NCI-H146 (cell line): ENCODE measurements at regions not wholly inside any gene's neighbourhood (a gene's known extent, or its start where the extent isn't known, plus 50 kb on each side); places are given as distances from the start of the nearest gene placed in this dataset.

ENCODE experiments used
- DNase-seq: peaks from one replicate; lab custom pipeline; 2025; lab: John Stamatoyannopoulos, UW

- DNase-seq: no peak
Measured at GRCh38 chr9:109950710-109951443, 170.9 kb downstream of the PALM2AKAP2 start.

- DNase-seq: no peak
Measured at GRCh38 chr9:109953300-109953699, 173.3 kb downstream of the PALM2AKAP2 start.

DNA sequence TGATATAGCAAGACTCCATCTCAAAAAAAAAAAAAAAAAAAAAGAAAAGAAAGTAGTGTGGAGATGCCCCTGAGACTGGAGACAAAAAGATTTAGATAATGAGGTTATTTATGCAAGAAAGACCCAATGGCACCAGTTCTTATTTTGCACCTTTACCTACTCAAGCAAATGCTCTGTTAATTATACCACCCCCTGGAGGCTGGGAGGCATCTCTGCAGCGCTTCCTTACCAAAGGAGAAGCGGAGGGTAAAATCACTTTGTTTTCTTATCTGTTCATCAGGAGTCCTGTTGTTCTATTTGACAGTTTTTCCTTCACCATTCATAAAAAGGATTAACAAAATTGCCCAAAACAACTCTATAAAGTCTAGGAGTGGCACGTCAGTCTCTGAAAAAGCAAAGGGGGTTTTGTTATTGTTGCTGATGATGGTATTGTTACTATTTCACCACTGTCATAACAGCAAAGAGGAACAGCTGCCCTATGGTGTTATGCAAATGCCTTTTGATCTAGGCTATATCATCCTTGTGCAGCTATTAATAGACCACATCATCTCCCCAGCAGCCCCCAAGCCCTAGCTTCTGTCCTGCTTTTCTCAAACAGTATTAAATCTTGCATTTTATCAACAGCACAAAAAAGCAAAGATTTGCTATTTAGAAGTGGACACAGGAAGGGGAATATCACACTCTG lies 174.0 kb downstream of the PALM2AKAP2 start:
- no peak for DNase-seq

DNA sequence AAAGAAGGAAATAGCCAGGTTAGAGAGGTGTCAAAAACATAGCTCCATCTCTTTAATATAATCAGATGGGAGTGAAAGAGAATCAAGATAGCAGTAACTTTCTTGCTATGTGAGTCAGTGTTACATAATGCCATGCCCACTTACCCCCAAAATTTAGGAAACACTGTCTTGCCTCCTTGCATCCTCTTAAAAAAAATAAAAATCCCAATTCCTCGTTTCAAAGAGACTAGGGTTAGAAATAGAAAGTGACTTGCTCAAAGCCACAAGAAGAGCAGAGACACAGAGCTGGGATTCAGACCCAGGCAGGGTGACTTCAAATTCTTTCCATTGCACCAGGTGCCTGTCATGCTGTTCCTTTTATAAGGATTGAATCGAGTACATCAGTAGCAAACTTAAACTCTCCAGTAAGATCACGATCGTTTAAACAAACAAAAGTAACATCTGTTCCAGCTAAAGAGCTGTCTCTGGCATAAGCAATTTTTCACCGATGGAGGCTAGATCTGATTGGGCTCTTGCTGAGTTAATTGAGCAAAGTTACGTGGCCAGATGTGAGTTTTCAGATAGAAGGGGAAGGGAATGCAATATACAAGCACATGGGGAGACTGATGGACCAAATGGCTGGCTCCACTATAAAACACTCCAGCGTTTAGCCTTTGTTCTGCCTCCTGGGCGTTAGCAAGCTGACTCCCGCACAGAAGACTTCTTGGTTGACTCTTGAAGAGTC lies 176.9 kb downstream of the PALM2AKAP2 start:
- peak; percentile 5 for DNase-seq

DNA sequence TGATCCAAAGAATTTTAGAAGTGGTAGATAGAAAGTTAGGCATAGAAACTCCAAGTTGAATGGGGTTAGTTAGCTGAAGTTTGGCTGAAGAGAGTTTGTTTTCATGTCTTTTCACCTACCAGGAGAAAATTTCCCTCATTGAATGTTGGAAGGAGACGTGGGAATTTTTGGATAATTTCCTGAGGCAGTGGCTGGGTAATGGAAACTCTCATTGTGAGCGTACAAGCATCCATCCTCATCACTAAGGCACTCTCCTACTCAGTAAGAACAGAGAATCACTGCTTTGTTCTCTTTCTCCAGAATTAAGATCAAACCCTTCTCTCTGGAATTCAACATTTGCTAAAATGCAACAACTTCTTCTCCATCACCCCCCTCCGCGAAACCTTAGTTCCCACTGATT lies 179.7 kb downstream of the PALM2AKAP2 start:
- no peak for DNase-seq

- no peak for DNase-seq
Measured at GRCh38 chr9:109961626-109962025, 181.6 kb downstream of the PALM2AKAP2 start.

DNA sequence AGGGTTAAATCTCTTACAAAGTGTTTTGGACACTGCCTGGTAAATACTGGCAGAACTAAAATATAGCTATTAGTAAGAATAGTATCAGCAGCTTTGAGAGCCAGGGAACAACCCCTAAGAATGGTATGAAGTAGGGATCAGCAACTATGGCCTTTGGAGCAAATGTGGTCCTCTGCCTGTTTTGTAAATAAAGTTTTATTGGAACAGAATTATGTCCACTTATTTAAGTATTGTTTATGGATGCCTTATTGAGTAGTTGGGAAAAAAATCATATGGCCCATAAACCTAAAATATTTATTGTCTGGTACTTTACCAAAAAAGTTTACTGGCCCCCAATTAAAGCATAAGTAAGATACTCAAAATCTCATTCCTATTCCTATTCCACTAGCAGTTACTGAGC lies 182.2 kb downstream of the PALM2AKAP2 start:
- no peak for DNase-seq

DNA sequence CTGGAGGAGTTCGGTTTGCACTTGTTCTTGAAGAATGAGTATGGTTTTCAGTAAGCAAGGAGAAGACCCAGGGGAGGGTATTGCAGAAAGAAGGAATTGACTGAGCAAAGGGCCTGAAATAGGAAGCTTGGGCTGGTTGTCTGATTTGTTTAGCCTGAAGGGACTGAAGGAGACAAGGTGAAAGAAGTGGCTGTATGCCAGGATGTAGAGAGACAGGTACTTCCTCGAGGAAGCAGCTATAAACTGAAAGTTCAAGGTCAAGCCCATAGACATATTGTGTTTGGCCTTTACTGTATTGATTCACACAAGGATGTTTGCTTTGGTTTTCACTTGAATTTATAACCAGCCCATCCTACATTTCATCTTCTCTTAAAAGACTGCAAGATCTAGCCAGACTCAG lies 183.1 kb downstream of the PALM2AKAP2 start:
- DNase-seq: no peak

DNA sequence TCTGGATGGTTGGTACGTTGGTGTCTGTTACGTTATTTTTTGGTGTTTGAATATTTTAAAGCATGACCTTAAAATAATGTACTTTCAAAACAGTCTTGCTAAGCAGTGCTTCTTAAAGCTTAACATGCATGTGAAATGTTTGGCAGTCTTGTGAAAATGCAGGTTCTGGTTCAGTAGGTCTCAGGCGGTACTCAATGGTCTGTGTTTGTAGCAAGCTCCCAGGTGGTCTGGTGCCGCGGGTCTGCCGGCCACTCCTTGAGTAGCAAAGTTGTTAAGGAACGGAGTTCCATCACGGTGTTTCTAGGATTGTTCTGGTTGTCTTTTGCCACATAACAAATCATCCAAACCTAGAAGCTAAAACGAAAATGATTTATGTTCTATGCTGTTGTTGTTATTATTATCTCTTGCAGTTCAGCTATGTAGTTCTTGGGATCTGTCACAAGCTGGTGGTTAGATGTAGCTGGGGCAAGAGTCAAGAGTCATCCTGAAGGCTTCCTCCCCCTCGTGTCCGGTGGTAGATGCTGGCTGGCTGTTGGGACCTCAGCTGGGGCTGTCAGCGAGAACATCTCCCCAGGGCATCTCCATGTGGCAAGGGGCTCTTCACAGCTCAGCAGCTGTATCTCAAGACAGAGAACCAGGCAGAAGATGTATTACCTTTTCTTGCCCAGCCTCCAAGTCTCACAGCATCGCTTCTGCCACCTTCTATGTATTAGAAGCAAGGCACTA lies 186.8 kb downstream of the PALM2AKAP2 start:
- DNase-seq: no peak

- DNase-seq: no peak
Measured at GRCh38 chr9:109967651-109968642, 187.9 kb downstream of the PALM2AKAP2 start.

GRCh38 chr9:109969011-109969410 lies 189.0 kb downstream of the PALM2AKAP2 start:
- peak; percentile 5 for DNase-seq

GRCh38 chr9:109969573-109970237 lies 189.7 kb downstream of the PALM2AKAP2 start:
- no peak for DNase-seq

DNA sequence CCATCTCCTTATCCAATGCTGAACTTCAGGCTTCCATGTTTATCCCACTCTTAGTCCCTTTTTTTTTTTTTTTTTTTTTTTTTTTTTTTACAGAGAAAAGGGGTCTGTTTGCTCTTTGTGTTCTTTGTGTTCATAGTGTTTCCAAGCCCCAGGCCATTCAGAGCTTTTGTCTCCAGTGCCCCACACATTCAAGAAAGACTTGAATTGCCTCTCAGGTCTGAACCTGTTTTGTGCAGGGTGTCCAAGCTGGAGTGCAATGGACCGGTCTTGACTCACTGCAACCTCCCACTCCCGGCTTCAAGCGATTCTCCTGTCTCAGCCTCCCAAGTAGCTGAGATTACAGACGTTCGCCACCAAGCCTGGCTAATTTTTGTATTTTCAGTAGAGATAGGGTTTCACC lies 191.2 kb downstream of the PALM2AKAP2 start:
- DNase-seq: peak; percentile 45

DNA sequence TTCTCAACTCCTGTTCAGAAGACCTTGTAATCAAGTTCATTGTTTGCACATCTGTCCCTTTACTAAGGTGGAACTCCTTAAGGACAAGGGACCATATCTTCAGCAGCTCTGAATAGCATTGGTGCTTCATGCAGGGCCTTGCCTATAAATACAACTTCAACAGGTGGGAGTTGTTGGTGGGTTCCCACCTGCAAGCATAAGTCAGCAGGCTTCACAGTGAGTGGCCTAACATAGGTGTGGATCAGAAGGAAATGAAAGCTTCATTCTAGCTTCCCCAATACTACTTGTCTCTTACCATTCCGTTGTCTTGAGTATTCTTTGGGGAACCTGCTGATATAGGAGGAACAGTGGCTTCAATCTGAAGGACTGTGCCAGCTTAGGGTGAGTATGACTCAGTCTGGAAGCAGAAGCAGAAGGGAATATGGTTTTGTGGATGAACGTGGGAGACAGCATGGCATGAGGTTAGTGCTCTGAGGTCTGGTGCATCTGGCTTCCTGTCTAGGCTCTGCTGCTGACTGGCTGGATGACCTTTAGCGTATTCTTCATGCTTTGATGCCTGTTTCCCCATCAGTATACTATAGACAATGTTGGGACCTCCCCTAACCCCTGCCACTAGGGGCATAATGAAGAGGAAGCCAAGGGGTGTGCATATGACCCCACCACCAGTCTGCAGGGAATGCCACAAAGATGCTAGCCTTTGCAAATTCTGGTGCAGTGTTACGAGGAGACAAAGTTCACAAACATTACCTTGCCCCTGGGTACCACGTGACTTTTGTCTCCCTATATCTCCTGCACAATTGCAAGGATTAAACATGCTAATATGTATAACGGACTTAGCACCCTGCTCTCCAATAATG lies 192.3 kb downstream of the PALM2AKAP2 start:
- no peak for DNase-seq

- no peak for DNase-seq
Measured at GRCh38 chr9:109973336-109973735, 193.3 kb downstream of the PALM2AKAP2 start.

DNA sequence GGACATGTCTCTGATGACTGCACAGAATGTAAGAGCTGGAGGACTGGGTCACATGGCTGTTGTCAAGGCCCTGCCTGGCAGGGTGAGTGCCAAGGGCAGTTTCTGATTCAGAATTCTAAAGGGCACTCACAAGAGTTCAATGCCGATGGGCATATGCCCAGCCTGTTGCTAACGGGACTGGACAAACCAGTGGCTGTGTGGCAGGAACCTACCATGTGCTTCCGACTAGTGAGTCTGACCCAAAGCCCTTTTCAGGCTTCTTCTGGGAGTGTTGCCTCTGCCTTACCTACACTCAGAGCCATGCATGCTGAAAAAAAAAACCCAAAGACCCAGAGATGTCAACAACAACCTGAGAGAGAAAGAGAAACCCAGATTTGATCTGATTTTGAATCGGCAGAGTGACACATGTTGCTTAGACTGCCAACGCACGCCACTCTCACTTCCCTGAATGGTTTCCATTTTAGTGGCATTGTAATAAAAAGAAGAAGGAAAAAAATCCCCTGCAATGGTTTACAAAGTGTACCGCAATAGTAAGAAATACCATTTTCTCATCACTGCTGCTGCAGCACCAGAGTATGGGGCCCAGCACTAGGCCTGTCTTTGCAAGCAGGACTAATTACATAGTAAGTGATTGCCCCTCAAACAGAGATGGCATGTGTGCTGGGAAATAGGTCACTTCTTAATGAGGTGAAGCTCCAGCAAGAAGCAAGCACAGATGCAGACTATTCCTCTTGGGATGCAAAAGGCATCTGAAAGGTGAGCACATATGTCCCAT lies 194.3 kb downstream of the PALM2AKAP2 start:
- DNase-seq: no peak

GRCh38 chr9:109974918-109975276 lies 194.9 kb downstream of the PALM2AKAP2 start:
- no peak for DNase-seq

DNA sequence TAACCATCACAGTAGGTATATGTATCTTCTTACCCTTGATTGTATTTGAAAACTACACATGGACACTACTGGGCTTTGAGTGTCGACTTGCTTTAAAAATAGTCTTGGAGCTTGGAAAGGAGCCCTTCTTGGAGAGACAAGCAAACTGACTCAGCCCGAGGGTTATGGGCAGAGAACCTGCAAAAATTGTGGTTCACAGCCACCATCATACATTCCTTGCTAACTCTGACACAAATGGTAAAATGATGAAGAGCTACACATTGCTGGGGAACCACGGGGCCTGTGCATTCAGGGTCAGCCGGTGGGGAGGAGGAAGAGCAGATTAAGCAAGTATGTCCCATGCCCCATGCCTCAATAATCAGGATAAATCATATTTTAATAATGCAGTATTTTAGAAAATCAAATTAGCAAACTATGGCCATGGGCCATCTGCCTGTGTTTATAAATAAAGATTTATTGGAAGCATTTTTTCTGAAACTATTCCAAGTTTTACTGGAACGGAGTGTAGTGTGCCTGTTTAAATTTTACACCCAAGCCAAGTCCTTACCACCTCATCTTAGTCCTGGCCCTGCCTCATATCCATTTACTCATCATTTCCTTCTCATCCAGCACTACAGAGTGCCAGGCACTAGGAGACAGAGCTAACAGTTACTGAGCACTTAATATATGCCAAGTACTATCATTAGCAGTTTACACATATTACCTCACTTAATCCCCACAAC lies 195.7 kb downstream of the PALM2AKAP2 start:
- DNase-seq: no peak
